C4-2B (cell line): ENCODE measurements at regions not wholly inside any gene's neighbourhood (a gene's known extent, or its start where the extent isn't known, plus 50 kb on each side); places are given as distances from the start of the nearest gene placed in this dataset.

ENCODE experiments used
- CTCF ChIP-seq: fragments of 450-650 bp; conservative IDR thresholded peaks from 2 replicates; pipeline ENCODE4 v1.5.1; 2017; ENCODE audit warnings: mild to moderate bottlenecking
- ZFX ChIP-seq: fragments of 450-650 bp; IDR thresholded peaks from 2 replicates; pipeline ENCODE4 v1.6.1; 2017

GRCh38 chr2:204470621-204471196 lies 74.6 kb upstream of the PARD3B start:
- TF ChIP-seq CTCF (no peak), ZFX (no peak)
